ENCODE measurements at regions not wholly inside any gene's neighbourhood (a gene's known extent, or its start where the extent isn't known, plus 50 kb on each side); places are given as distances from the start of the nearest gene placed in this dataset.

DNA sequence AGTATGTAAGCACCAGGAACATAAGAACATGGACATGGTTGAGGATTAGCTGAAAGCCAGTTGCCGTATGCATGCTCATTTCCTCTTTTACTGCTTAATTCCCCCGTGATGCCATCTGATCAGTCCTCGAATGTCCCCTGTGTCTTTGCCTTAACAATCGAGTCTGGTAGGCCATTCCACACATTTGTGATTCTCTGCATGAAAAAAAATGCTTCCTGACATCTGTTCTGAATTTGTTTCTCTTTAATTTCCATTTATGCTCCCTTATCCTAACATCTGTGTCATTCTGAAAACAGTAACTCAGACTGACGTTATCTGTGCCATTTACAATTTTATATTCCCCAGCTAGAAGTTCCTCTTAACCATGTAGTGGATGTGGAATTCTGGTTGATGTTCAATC, 158.2 kb upstream of the TOX3 start:
- H3K27ac ChIP-seq = no peak overlapping the region
- TF ChIP-seq ZFX (IDR thresholded peaks at IDR 0.05; ENCODE audit: borderline replicate concordance) = no peak
- TF ChIP-seq, protein P1, sequence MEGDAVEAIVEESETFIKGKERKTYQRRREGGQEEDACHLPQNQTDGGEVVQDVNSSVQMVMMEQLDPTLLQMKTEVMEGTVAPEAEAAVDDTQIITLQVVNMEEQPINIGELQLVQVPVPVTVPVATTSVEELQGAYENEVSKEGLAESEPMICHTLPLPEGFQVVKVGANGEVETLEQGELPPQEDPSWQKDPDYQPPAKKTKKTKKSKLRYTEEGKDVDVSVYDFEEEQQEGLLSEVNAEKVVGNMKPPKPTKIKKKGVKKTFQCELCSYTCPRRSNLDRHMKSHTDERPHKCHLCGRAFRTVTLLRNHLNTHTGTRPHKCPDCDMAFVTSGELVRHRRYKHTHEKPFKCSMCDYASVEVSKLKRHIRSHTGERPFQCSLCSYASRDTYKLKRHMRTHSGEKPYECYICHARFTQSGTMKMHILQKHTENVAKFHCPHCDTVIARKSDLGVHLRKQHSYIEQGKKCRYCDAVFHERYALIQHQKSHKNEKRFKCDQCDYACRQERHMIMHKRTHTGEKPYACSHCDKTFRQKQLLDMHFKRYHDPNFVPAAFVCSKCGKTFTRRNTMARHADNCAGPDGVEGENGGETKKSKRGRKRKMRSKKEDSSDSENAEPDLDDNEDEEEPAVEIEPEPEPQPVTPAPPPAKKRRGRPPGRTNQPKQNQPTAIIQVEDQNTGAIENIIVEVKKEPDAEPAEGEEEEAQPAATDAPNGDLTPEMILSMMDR (IDR thresholded peaks at IDR 0.05) = no peak

DNA sequence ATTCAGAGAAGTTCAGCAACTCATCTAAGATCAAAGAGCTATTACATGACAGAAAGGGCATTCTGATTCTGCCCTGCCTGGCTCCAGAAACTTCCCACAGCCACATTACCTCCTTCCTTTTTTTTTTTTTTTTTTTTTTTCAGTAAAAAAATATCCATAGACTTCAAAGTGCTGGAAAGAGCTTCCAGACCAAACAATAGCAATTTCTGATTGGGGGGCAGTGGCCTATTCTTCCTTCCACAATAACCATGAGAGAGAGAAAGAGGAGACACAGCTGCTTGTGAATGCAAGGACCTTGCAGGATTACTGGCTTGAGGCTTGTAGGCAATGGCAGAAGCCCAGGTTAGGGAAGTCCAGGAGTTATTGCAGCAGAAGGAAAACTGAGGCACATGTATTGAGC, 151.0 kb upstream of the TOX3 start:
- TF ChIP-seq, protein P1 (IDR thresholded peaks at IDR 0.05) = no peak
- TF ChIP-seq ZFX (IDR thresholded peaks at IDR 0.05; ENCODE audit: borderline replicate concordance) = no peak
- H3K27ac ChIP-seq = no peak overlapping the region

DNA sequence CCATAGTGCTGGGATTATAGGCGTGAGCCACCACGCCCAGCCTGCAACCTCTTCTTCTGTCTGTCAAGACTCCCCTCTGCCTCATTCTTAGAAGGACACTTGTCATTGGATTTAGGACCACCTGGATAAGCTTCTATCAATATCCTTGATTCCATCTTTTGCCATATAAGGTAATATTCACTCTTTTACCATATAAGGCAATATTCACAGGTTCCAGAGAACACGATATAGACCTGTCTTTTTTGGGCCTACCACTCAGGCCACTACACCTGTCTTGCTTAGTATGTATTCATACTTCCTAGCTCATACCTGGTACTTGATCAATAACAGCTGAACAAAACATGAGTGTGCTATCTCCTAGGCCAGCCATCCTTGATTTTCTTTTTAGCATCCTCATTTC, 149.2 kb upstream of the TOX3 start:
- no peak overlapping the region for H3K27ac ChIP-seq
- no peak for TF ChIP-seq ZFX (IDR thresholded peaks at IDR 0.05; ENCODE audit: borderline replicate concordance)
- TF ChIP-seq, protein P1 (IDR thresholded peaks at IDR 0.05) = no peak

DNA sequence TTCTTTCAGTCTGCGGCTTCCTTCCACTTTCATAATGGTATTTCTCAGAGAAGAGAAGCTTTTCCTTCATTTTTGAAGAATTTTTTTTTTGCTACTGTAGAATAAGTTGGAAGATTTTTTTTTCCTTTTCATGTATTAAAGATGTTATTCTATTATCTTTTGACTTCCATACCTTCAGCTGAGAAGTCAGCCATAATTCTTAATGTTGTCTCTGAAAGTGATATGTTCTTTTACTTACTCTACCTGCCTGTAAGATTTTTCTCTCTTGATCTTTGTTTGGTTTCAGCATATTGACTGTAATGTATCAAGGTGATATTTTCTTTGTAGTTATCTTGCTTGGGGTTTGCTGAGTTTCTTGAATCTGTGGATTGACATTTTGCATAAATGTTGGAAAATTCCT, 143.5 kb upstream of the TOX3 start:
- TF ChIP-seq, protein P1 (IDR thresholded peaks at IDR 0.05) = no peak
- TF ChIP-seq ZFX (IDR thresholded peaks at IDR 0.05; ENCODE audit: borderline replicate concordance) = no peak
- no peak overlapping the region for H3K27ac ChIP-seq

DNA sequence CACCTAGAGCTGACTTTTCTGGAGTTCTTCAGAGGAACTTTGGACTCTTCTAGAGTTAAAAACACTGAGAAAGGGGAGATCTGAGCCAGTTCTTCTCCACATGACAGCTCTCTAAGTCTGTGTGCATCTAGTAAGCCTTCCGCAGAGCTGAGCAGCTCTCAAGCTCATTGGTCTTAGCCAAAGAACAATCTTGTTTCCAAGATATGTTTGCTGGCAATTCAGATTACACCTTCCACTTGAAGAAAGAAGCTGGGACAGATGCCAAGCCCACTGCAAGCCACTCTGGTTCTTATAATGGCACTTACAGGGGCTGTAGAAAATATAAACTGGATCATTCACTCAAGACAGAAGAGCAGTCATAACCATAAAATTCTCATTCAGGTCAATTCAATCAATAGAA, 134.1 kb upstream of the TOX3 start:
- H3K27ac ChIP-seq = no peak overlapping the region
- TF ChIP-seq ZFX (IDR thresholded peaks at IDR 0.05; ENCODE audit: borderline replicate concordance) = no peak
- TF ChIP-seq, protein P1 (IDR thresholded peaks at IDR 0.05) = no peak

DNA sequence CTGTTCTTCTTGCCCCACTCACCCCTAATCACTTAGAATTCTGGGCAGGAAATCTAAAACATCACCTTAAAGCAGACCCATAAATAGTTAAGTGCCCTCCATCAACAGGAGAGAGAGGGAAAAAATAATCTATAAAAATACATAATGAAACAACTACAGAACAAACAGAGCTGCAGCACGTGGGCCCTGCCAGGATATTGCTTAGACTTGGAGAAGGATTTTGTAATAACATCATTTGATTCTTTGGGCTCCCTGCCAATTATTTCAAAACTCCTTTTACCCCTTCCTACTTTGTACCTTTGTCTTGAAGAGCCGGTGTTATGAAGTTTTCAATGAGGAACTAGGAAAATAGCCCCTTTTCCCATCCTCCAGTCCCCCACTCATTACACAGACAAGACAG, 130.6 kb upstream of the TOX3 start:
- TF ChIP-seq, protein P1 (IDR thresholded peaks at IDR 0.05) = no peak
- no peak for TF ChIP-seq ZFX (IDR thresholded peaks at IDR 0.05; ENCODE audit: borderline replicate concordance)
- H3K27ac ChIP-seq = no peak overlapping the region

DNA sequence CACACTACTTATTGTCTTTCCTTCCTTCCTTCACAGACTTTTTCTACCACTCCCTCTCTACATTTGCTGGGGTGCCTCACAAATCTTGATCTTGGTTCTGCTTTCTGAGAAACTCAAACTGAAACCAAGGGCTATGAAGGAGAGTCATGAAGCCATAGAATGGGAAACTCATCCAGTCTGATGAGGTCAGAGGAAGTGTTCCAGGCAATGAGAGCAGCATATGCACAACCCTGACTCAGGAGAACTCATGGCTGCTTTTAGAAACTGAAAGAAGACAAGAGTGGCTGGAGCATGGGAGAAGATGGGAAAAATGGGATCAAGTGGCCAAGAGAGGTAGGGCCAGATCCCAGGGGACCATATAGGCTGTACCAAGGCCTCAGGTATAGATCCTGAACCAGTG, 130.0 kb upstream of the TOX3 start:
- TF ChIP-seq ZFX (IDR thresholded peaks at IDR 0.05; ENCODE audit: borderline replicate concordance) = no peak
- TF ChIP-seq, protein P1 (IDR thresholded peaks at IDR 0.05) = no peak
- no peak overlapping the region for H3K27ac ChIP-seq
